M059J (cell line): ENCODE measurements at regions not wholly inside any gene's neighbourhood (a gene's known extent, or its start where the extent isn't known, plus 50 kb on each side); places are given as distances from the start of the nearest gene placed in this dataset.
A peak's percentile ranks its signal among the peaks of the same experiment; 100 is the strongest.

Experiments used
- DNase-seq: peaks from one replicate; pipeline ENCODE4 v3.0.0-alpha.2; 2012; ENCODE audit warnings: low read depth

DNA sequence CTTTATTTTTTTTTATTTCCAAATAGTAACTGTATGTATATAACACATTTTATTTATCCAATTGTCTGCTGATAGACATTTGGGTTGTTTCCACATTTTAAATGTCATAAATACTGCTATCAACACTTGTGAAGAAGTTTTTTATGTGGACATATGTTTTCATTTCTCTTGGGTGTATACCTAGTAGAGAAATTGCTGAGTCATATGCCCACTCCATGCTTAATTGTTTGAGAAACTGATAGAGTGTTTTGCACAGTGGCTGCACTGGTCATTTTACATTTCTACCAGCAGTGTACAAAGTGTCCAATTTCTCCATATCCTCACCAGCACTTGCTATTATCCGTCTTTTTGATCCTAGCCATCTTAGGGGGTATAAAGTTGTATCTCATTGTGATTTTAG is 567.8 kb downstream of the GBA3 start:
- peak; percentile 2 for DNase-seq

DNA sequence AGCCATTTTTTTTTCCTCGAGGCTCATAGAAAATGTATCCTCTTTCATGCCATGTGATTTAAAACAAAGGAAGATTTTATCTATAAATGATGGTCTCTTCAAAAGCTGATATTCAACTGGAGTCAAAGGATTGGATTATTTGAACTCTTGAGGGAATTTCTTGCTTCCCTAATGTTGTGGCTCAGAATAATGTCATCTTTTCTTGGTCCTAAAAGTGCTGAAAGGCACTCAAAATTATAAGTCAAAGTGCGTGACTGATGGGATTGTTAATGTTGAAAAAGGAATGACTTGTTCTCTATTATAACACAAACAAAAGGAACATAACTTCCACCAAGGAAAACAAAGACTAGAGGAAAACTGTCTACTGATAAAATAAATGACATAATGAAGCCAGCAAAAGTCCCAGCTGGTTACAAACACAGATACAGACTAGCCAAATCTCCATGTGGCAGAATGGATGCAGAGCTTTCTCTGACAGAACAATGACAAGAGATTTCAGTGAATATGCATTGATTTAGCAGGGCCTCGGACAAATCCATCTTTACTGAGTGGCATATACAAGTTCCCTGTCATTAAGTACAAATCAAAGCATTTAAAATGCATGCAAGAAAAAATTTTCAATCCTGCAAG is 552.6 kb downstream of the GBA3 start:
- DNase-seq: no peak

DNA sequence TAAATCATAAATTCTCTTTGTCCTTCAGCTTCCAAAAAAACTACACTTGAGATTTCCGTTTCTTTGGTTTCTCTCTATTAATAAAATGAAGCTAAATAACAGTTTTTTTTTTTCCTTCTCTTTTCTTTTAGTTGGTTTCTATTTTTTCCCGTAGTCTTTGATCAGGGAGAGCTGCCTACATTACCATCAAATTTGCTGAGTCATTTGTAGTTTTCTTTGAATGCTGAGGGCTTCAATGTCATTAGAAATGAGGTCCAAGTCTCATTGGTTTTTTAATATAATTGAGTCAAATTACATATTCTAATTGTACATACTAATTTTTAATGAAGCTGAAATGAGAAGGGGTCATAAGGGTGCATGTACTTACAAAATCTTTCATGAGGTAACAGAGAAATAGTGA is 550.2 kb downstream of the GBA3 start:
- no peak for DNase-seq

DNA sequence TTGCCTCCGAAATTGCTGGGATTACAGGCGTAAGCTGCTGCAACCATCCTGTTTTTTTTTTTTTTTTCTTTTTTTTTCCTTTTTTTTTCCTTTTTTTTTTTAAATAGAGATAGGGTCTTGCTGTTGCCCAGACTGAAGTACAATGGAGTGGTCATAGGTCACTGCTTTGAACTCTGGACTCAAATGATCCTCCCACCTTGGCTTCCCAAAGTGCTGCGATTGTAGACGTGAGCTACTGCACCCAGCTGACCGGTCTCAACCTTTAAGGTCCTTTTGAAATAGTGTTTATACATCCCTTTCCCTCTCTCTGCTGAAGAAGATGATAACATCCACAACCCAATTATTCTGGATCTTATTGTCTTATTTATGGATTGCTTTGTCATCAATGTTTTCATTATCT is 548.7 kb downstream of the GBA3 start:
- DNase-seq: no peak

DNA sequence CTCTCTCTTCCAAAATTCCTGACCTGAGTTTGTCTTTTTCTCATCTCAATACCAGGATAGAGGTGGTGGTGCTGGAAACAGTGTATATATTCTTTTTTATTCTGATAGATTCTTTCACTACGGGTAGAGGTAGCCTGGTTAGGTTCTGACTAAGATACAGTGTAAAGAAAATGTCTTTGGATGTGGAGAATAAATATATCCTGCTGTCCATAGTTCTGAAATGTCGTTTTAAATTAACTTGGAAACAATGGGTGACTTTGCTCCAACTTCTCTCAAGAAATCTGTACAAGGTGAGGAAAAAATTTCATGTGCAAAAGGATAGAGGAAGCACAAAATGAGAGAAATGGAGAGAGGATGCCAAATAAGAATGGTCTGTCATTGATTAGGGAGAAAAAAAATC is 546.1 kb downstream of the GBA3 start:
- no peak for DNase-seq

DNA sequence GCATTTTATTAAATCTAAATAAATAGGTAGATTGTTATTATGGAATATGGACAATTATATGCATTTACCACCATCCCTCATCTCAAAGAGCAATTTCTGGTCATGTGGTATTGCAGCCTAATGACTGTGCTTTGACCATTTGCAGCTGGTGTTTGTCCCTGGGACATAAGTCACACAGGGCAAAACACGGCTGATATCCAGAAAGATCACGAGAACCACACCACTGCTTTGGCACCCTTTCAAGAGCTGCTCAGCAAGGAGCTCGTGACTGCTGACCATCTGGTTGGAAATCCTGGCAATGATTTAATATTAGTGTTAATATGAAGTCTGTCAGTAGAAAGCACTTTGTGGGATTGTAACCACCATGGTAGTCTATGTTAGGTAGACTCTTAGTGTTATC is 545.0 kb downstream of the GBA3 start:
- DNase-seq: no peak

DNA sequence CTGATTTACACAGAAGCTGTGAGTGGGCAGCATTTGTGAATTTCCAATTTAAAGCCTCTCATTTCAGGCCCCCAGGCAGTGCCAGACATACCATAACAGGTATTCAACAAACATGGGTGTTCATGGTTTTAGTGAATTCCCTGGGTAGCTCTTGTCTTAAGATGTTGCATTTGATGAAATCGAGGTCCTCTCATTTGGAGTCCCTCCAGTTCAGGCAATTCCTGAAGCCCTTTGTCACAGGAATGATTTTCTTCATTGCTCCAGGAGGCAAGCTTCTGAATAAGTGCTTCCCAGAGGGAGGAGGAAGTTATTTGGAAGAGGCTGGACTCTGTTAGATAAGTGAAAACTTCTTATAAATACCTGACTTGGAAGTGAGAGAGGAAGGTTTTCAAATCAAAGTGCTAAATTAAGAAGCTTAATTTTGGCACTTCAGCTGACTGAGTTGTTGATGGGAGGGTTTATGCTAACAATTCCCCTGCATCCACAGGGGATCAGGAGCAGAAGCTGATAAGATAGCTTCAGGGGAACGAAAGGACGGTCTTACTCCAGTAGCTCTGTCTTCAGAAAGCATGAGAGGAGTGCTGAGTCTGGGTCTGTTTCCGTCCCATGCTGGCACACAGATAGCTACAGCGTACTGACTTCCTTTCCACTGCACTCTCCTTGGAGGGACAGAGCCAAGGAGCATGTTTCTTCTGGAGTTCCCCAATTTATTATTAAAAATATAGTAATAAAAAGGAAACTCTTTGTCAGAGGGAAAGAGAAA is 543.1 kb downstream of the GBA3 start:
- DNase-seq: peak; percentile 1

DNA sequence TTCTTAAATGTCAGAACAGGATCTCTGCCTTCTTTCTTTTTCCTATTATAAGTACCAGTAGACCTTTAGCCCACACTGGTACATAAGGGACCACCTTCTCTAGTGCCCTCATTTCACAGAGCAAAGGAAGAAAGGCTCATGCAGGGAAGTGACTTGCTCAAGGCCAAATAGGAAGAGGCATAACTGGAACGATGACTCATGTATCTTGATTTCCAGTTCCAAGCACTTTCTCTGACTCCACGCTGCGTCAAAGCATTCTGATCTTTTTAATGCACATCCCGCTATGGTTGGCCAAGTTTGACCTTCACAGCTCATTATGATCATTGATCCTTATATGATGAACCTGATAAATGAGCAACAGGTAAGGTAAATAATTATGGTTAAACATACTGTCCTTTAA is 542.0 kb downstream of the GBA3 start:
- DNase-seq: no peak

DNA sequence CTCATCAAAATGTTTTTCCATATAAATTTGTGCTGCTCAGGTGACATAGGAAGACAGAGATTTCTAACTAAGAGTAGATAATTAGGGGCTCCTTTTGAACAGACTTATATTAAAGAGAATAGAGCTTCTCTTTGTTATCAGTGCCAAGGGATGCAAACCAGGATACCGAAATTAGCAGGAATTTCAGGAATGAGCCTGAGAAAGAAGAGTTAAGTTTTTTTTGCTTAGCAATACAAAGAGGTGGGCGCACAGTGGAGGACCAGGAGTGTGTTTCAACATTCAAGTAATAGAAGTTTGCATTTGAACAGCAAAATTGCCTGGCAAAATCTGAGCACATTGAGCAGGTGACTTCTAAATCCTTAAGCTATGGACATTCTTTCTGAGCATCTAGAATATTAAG is 541.3 kb downstream of the GBA3 start:
- DNase-seq: no peak

DNA sequence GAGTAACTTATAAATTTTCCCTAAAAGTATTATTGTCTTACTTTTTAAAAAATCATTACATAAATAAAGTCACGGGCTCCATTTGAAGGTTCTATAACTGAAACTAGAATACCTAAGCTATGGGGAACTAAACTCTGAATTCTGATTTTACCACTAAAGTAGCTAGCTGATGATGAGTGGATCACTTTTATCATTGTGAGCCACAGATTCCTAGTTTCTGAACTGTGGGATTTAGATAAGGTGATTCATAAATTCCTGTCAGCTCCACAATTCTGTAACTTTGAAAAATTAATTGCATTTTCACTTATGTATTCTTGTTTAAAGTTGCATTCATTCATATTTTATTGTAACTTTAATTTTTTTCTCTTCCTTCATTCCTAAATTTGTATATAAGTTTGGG is 540.9 kb downstream of the GBA3 start:
- no peak for DNase-seq

DNA sequence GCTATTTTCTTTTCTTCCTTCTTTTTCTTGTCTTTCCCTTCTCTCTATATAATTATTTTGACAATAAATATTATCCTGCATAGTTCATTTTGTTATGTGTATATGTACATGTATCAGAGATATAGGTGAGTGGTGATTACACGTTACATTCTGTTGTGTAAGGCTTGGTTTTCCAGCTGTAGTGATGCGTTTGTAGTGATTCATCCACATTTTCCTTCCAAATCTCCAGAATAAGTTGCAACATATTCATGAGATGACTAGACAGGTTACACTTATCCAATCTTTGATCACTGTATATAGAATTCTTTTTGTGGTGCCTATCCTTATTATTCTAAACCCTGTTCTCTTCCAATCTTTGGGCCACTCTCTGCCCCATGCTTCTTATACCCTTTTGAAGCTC is 540.2 kb downstream of the GBA3 start:
- peak; percentile 2 for DNase-seq

DNA sequence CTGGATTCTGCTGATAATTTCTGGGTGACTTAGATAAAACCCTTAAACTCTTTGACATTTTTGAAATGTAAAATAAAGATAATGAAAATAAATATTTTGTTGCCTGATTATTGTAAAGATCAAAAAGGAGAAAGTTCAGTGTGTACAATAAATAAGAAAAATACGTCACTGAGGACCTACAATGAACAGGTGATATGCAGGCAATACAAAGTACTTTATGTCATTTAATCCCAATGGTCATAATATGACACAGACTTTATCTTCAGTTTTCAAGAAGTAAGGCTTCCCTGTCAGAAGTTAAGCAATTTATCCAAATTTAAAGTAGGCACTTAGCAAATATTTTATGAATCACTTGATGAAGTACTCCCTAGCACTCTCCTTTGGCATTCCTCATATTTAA is 532.8 kb downstream of the GBA3 start:
- DNase-seq: no peak

DNA sequence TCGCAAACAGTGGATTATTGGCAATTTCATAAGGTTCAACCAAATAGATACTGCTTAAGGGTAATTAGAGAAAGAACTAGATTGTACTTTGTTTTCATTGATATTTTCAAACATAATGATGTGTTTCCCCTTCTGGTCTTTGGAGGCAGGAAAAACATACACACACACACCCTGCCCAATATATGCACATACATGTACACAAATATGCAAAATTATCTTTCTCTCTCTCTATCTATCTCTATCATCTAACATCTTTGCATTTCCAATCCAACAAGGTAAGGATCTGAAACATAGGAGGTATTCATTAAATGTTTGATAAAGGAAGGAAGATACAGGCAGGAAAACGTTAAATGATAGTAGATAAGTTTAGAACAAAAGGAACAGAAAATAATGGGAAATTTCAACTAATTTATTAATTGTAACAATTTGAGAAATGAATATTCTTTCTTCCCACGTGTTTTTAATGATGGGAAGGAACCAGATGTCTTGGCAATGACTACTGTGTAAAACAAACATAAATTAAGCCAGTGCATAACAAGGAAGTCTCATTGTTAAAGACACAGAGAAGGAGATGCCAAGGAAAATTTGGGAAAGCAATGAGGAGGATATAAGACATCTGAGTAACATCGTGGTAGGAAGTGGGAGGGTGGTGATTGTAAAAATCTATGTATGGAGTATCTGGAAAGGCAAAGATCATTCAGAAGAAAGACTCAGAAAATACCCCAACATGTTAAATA is 532.1 kb downstream of the GBA3 start:
- no peak for DNase-seq

DNA sequence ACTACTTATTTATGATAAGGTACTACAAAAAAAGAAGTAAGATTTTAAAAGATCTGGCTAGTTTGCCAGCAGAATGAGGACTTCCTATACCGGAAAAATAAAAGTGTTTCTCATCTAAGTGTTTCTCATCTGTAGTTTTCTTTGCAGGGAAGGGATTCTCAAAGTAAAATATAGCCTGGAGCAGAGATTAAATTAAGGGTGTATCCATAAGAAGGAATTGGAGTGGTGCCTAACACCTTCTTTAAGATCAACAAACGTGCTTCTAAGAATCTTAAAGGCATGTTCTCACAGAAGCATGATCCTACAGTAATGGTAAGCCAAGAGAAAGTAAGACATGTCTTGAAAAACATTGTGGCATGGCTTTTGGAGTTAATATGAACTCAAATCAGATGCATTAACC is 528.2 kb downstream of the GBA3 start:
- DNase-seq: no peak

DNA sequence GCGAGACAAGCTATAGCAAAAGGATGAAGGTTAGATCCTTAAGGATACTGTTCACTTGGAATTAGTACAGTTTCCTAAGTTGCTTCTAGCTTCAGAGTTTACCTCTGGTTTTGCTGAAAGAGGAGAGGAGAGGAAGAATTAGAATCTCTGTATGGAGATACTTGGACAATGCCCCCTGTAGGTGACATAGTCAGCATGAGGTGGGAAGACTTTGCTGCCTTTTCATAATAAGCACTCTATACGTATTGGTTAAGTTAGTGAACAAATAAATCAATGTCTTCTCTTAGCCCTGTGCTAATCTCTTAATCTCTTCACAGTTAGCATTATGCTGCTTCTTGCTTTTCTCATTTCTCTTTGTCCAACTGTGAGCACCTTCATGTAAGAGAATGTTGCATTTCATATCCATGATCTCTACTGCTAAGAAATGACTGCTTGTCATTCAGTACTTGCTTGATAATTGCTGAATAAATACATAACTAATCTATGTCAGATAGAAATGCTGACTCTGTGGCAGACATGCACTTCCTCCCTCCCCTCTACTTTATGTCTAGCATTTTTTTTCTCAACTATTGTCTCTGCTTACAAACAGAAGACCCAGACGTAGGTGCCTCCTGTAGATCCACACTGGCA is 527.2 kb downstream of the GBA3 start:
- DNase-seq: no peak

DNA sequence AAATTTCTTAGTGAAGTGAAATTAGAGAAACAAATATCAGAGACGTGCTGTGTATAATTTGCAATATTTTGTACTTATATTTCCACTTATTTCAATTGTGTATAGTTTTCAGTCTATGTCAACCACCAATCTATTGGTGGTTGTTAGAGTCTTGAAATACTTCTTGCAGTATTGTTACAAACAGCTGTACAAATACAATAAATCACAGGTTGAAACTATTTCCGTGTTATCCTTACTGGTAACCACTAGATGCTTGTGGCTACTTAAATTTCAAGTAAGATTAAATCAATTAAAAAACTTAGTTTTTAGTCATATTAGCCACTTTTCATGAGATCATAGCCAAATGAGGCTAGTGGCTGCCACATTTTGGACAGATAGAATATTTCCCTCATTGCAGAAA is 520.5 kb downstream of the GBA3 start:
- peak; percentile 4 for DNase-seq

DNA sequence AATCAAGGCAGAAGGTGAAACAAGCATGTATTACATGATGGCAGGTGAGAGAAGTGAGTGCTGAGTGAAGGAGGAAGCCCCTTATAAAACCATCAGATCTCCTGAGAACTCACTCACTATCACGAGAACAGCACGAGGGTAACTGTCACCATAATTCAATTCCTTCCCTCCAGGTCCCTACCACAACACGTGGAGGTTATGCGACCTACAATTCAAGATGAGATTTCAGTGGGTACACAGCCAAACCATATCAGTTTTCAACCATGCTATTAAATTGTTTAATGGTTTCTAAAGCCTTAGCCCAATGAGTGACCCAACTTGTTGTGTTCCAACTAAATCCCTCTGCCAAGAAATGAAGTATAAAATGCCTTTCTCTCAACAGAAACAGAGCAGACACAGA is 519.8 kb downstream of the GBA3 start:
- DNase-seq: no peak

DNA sequence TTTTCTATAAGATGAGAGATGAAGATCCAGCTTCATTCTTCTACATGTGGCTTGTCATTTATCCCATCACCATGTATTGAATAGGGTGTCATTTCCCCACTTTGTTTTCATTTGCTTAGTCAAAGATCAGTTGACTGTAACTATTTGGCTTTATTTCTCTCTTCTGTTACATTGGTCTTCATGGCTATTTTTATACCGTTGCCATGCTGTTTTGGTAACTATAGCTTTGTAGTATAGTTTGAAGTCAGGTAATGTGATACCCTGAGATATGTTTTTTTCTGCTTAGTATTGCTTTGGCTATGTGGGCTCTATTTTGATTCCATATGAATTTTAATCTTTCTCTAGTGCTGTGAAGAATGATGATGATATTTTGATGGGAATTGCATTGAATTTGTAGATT is 514.3 kb downstream of the GBA3 start:
- DNase-seq: no peak

DNA sequence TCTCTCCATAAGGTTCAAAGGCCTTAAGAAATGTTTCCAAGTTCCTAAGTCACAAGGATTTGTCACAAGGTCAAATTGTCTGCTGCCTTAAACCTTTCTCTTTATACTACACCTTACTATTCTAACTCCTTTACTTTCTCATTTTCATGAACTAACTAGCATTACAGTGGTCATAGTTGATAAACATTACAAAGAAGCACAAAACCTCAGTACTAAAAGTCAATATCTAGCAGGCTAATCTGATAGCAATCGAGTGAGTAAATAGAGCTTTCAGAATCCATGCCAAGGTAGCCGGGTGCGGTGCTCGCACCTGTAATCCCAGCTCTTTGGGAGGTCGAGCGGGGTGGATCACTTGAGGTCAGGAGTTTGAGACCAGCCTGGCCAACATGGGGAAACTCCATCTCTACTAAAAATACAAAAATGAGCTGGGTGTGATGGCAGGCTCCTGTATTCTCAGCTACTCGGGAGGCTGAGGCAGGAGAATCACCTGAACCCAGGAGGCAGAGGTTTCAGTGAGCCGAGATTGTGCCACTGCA is 510.0 kb downstream of the GBA3 start:
- DNase-seq: no peak

DNA sequence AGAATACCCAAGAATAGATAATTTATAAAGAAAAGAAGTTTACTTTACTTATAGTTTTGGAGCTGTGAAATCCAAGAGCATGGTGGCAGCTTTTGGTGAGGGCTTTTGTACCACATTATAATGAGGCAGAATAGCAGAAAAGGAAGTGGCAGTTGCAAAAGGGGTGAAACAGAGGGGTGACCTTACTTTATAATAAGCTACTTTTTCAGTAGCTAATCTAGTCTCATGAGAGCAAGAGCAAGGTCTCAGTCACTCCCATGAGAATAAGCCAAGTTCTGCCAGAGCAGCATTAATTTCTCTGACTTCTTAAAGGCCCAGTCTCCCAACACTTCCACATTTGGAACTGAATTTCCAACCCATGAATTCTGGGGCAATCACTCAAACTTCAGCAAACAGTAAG is 502.0 kb downstream of the GBA3 start:
- no peak for DNase-seq

DNA sequence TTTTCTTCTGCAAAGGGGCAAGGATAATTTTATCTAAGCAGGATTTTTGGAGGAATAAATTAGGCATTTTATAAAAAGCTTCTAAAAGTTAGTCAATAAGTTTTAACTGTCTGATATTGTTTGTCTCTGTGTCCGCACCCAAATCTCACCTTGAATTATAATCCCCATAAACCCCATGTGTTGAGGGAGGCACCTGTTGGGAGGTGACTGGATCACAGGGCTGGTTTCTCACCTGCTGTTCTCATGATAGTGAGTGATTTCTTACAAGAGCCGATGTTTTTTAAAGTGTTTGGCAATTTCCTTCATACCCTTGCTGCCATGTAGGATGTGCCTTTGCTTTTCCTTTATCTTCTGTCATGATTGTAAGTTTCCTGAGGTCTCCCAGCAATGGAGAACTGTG is 481.4 kb downstream of the GBA3 start:
- DNase-seq: no peak

DNA sequence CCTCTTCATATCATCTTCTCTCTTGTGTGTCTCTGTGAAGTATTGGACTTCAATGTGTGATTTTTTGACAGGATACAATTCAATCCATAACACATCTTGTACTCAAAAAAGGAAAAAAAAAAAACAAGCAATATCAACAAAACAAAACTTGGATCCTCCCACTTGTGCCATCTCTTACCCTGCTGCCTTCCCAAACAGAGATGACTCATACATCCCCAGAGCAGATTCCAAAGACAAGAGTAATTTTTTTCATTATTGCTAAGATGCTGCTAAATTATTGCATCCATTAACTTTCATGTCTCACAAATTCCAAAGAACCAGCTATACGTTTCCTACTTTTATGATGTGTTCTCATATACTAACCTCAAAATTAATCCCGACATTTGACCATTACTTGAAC is 479.2 kb downstream of the GBA3 start:
- DNase-seq: peak; percentile 60
